GM21529 (cell line): ENCODE measurements at regions not wholly inside any gene's neighbourhood (a gene's known extent, or its start where the extent isn't known, plus 50 kb on each side); places are given as distances from the start of the nearest gene placed in this dataset.
"Not testable (repeated sequence)": the region's sequence is repeated elsewhere in the genome, so short reads cannot be mapped to it uniquely, and the experiment has no call there.

Experiments
- ATAC-seq: cut with Tn5 transposase; IDR thresholded peaks from one replicate; pipeline ENCODE4 v1.9.1; 2021; ENCODE audit not compliant: unreplicated experiment

GRCh38 chr2:89537862-89538261, 846.4 kb downstream of the RPIA start:
- not testable (repeated sequence) for ATAC-seq

GRCh38 chr2:89544110-89544509, 852.6 kb downstream of the RPIA start:
- ATAC-seq: not testable (repeated sequence)

GRCh38 chr2:89579154-89579553, 887.7 kb downstream of the RPIA start:
- ATAC-seq: not testable (repeated sequence)

- not testable (repeated sequence) for ATAC-seq
Measured at GRCh38 chr2:89582816-89583215, 891.3 kb downstream of the RPIA start.

- not testable (repeated sequence) for ATAC-seq
Measured at GRCh38 chr2:89584046-89584445, 892.6 kb downstream of the RPIA start.

GRCh38 chr2:89584868-89585557, 893.5 kb downstream of the RPIA start:
- ATAC-seq: not testable (repeated sequence)

GRCh38 chr2:89585558-89585920, 894.1 kb downstream of the RPIA start:
- peak; percentile 99 for ATAC-seq

- ATAC-seq: not testable (repeated sequence)
Measured at GRCh38 chr2:89599843-89600242, 908.4 kb downstream of the RPIA start.

GRCh38 chr2:89606514-89606913, 915.0 kb downstream of the RPIA start:
- ATAC-seq: not testable (repeated sequence)

- not testable (repeated sequence) for ATAC-seq
Measured at GRCh38 chr2:89610207-89610926, 918.9 kb downstream of the RPIA start.

- ATAC-seq: not testable (repeated sequence)
Measured at GRCh38 chr2:89610927-89611515, 919.5 kb downstream of the RPIA start.

- ATAC-seq: not testable (repeated sequence)
Measured at GRCh38 chr2:89611710-89612109, 920.2 kb downstream of the RPIA start.

GRCh38 chr2:89649268-89649667, 957.8 kb downstream of the RPIA start:
- ATAC-seq: not testable (repeated sequence)

- not testable (repeated sequence) for ATAC-seq
Measured at GRCh38 chr2:89679254-89679653, 987.8 kb downstream of the RPIA start.
